ENCODE measurements at regions not wholly inside any gene's neighbourhood (a gene's known extent, or its start where the extent isn't known, plus 50 kb on each side); places are given as distances from the start of the nearest gene placed in this dataset.

DNA sequence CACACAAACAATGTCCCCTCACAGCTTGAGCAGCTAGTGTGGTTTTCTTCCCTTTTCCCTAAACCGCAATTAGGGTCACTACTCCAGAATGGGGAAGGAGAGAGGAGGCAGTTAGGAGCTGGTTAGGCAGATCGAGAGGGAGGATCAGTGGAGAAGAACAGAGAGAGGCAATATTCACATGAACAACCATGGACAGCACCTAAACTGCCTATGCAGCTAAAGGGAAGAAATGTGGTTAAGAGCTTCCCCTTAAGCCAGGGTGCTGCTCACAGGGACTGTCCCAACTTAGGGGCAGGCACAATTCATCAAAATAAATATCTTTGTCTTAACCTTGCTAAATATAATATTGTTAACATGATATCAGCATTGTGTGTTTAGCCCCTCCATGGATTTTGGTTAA is 359.3 kb upstream of the CDH18 start:
- TF ChIP-seq RARB (CRISPR knock-in tag; IDR thresholded peaks at IDR 0.05), result no peak
- TF ChIP-seq ZFP3 (CRISPR knock-in tag; IDR thresholded peaks at IDR 0.05), result no peak
- no peak for TF ChIP-seq CSDC2 (CRISPR knock-in tag; IDR thresholded peaks at IDR 0.05)
- no peak for TF ChIP-seq ZNF70 (CRISPR knock-in tag; IDR thresholded peaks at IDR 0.05)
- no peak for TF ChIP-seq OSR1 (CRISPR knock-in tag; IDR thresholded peaks at IDR 0.05)
- no peak for TF ChIP-seq SNAI2 (CRISPR knock-in tag; IDR thresholded peaks at IDR 0.05)
- no peak for TF ChIP-seq ZC3H10 (CRISPR knock-in tag; IDR thresholded peaks at IDR 0.05)
- no peak for TF ChIP-seq ISL1 (CRISPR knock-in tag; IDR thresholded peaks at IDR 0.05)
- TF ChIP-seq ZFP30 (CRISPR knock-in tag; IDR thresholded peaks at IDR 0.05), result no peak
- TF ChIP-seq, protein P1, sequence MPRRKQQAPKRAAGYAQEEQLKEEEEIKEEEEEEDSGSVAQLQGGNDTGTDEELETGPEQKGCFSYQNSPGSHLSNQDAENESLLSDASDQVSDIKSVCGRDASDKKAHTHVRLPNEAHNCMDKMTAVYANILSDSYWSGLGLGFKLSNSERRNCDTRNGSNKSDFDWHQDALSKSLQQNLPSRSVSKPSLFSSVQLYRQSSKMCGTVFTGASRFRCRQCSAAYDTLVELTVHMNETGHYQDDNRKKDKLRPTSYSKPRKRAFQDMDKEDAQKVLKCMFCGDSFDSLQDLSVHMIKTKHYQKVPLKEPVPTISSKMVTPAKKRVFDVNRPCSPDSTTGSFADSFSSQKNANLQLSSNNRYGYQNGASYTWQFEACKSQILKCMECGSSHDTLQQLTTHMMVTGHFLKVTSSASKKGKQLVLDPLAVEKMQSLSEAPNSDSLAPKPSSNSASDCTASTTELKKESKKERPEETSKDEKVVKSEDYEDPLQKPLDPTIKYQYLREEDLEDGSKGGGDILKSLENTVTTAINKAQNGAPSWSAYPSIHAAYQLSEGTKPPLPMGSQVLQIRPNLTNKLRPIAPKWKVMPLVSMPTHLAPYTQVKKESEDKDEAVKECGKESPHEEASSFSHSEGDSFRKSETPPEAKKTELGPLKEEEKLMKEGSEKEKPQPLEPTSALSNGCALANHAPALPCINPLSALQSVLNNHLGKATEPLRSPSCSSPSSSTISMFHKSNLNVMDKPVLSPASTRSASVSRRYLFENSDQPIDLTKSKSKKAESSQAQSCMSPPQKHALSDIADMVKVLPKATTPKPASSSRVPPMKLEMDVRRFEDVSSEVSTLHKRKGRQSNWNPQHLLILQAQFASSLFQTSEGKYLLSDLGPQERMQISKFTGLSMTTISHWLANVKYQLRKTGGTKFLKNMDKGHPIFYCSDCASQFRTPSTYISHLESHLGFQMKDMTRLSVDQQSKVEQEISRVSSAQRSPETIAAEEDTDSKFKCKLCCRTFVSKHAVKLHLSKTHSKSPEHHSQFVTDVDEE (CRISPR knock-in tag; IDR thresholded peaks at IDR 0.05), result no peak
- TF ChIP-seq, protein P2, sequence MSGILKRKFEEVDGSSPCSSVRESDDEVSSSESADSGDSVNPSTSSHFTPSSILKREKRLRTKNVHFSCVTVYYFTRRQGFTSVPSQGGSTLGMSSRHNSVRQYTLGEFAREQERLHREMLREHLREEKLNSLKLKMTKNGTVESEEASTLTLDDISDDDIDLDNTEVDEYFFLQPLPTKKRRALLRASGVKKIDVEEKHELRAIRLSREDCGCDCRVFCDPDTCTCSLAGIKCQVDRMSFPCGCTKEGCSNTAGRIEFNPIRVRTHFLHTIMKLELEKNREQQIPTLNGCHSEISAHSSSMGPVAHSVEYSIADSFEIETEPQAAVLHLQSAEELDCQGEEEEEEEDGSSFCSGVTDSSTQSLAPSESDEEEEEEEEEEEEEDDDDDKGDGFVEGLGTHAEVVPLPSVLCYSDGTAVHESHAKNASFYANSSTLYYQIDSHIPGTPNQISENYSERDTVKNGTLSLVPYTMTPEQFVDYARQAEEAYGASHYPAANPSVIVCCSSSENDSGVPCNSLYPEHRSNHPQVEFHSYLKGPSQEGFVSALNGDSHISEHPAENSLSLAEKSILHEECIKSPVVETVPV (CRISPR knock-in tag; IDR thresholded peaks at IDR 0.05), result no peak
- no peak for TF ChIP-seq TCF4 (CRISPR knock-in tag; IDR thresholded peaks at IDR 0.05; ENCODE audit: borderline replicate concordance)
- TF ChIP-seq TOX (CRISPR knock-in tag; IDR thresholded peaks at IDR 0.05; ENCODE audit: borderline replicate concordance), result no peak
- TF ChIP-seq BACH2 (CRISPR knock-in tag; IDR thresholded peaks at IDR 0.05; ENCODE audit: borderline replicate concordance), result no peak
- no peak for ATAC-seq

DNA sequence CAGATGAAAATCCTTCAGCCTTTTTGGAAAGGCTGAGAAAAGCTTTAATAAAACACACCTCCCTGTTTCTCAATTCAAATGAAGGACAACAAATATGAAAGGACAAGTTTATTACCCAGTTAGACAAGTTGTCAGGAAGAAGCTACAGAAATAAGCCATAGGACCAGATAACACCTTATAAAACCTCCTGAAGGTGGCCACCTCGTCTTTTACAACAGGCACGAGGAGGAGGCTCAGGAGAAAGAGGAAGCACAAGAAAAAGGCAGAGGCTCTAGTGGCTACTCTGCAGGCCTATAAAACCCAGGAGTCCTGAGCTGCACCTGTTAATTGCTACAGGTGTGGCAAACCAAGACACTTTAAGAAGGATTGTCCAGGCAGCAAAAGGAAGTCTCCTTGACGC is 352.1 kb upstream of the CDH18 start:
- TF ChIP-seq, protein P3, sequence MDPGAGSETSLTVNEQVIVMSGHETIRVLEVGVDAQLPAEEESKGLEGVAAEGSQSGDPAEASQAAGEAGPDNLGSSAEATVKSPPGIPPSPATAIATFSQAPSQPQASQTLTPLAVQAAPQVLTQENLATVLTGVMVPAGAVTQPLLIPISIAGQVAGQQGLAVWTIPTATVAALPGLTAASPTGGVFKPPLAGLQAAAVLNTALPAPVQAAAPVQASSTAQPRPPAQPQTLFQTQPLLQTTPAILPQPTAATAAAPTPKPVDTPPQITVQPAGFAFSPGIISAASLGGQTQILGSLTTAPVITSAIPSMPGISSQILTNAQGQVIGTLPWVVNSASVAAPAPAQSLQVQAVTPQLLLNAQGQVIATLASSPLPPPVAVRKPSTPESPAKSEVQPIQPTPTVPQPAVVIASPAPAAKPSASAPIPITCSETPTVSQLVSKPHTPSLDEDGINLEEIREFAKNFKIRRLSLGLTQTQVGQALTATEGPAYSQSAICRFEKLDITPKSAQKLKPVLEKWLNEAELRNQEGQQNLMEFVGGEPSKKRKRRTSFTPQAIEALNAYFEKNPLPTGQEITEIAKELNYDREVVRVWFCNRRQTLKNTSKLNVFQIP (CRISPR knock-in tag; IDR thresholded peaks at IDR 0.05; ENCODE audit: borderline replicate concordance, low read depth), result no peak
- TF ChIP-seq ZNF70 (CRISPR knock-in tag; IDR thresholded peaks at IDR 0.05) (no peak), TCF4 (CRISPR knock-in tag; IDR thresholded peaks at IDR 0.05; ENCODE audit: borderline replicate concordance) (no peak), ZC3H10 (CRISPR knock-in tag; IDR thresholded peaks at IDR 0.05) (no peak), GLIS3 (CRISPR knock-in tag; IDR thresholded peaks at IDR 0.05) (no peak), ZNF565 (CRISPR knock-in tag; conservative IDR thresholded peaks at IDR 0.05; ENCODE audit: low read depth) (no peak), SNAI2 (CRISPR knock-in tag; IDR thresholded peaks at IDR 0.05) (no peak), PPARA (CRISPR knock-in tag; IDR thresholded peaks at IDR 0.05; ENCODE audit: borderline replicate concordance) (no peak), ZFP3 (CRISPR knock-in tag; IDR thresholded peaks at IDR 0.05) (no peak), BACH2 (CRISPR knock-in tag; IDR thresholded peaks at IDR 0.05; ENCODE audit: borderline replicate concordance) (no peak), ZNF8 (CRISPR knock-in tag; IDR thresholded peaks at IDR 0.05) (no peak), RARB (CRISPR knock-in tag; IDR thresholded peaks at IDR 0.05) (no peak), ZFP30 (CRISPR knock-in tag; IDR thresholded peaks at IDR 0.05) (no peak), ISL1 (CRISPR knock-in tag; IDR thresholded peaks at IDR 0.05) (no peak), ESRRG (CRISPR knock-in tag; IDR thresholded peaks at IDR 0.05) (no peak)
- TF ChIP-seq, protein P4, sequence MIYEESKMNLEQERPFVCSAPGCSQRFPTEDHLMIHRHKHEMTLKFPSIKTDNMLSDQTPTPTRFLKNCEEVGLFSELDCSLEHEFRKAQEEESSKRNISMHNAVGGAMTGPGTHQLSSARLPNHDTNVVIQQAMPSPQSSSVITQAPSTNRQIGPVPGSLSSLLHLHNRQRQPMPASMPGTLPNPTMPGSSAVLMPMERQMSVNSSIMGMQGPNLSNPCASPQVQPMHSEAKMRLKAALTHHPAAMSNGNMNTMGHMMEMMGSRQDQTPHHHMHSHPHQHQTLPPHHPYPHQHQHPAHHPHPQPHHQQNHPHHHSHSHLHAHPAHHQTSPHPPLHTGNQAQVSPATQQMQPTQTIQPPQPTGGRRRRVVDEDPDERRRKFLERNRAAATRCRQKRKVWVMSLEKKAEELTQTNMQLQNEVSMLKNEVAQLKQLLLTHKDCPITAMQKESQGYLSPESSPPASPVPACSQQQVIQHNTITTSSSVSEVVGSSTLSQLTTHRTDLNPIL (CRISPR knock-in tag; IDR thresholded peaks at IDR 0.05; ENCODE audit: low read depth), result no peak
- TF ChIP-seq, protein P5, sequence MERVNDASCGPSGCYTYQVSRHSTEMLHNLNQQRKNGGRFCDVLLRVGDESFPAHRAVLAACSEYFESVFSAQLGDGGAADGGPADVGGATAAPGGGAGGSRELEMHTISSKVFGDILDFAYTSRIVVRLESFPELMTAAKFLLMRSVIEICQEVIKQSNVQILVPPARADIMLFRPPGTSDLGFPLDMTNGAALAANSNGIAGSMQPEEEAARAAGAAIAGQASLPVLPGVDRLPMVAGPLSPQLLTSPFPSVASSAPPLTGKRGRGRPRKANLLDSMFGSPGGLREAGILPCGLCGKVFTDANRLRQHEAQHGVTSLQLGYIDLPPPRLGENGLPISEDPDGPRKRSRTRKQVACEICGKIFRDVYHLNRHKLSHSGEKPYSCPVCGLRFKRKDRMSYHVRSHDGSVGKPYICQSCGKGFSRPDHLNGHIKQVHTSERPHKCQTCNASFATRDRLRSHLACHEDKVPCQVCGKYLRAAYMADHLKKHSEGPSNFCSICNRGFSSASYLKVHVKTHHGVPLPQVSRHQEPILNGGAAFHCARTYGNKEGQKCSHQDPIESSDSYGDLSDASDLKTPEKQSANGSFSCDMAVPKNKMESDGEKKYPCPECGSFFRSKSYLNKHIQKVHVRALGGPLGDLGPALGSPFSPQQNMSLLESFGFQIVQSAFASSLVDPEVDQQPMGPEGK (CRISPR knock-in tag; IDR thresholded peaks at IDR 0.05; ENCODE audit: borderline replicate concordance), result no peak

DNA sequence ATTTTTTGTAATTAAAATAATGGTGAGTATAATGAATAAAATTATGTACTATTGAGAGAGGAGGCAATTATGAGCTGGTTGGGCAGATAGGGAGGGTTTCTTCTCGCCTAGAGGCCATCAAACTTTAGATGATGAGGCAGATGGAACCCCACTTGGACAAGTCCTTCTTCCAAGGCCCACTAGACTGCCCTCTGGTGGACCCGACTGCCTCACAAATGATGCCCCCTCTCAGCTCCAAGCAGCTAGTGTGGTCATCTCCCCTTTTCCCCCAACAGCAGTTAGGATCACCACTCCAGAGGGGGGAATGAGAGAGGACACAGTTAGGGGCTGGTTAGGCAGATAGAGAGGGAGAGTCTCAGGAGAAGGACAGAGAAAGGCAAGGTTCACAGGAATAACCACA is 348.0 kb upstream of the CDH18 start:
- TF ChIP-seq, protein P5 (CRISPR knock-in tag; IDR thresholded peaks at IDR 0.05; ENCODE audit: borderline replicate concordance), result no peak
- TF ChIP-seq, protein P2 (CRISPR knock-in tag; IDR thresholded peaks at IDR 0.05), result no peak
- TF ChIP-seq ZNF565 (CRISPR knock-in tag; conservative IDR thresholded peaks at IDR 0.05; ENCODE audit: low read depth) (no peak), ZFP3 (CRISPR knock-in tag; IDR thresholded peaks at IDR 0.05) (no peak), TOX (CRISPR knock-in tag; IDR thresholded peaks at IDR 0.05; ENCODE audit: borderline replicate concordance) (no peak), CSDC2 (CRISPR knock-in tag; IDR thresholded peaks at IDR 0.05) (no peak)
- TF ChIP-seq, protein P3 (CRISPR knock-in tag; IDR thresholded peaks at IDR 0.05; ENCODE audit: borderline replicate concordance, low read depth), result no peak
- no peak for ATAC-seq

More for the DNA sequence above, 352.1 kb upstream of the CDH18 start:
- no peak for ATAC-seq

Data from SK-N-SH treated with all-trans-retinoic acid at 6 μM for 48 hours (cell line).